ENCODE measurements at regions not wholly inside any gene's neighbourhood (a gene's known extent, or its start where the extent isn't known, plus 50 kb on each side); places are given as distances from the start of the nearest gene placed in this dataset.

GRCh38 chr11:113557926-113558325, 82.7 kb upstream of the DRD2 start:
- no peaks in the 10 kb centered on the region for H3K4me1 ChIP-seq (replicated peaks; ENCODE audit: insufficient read depth)
- no peak overlapping the region for H3K4me3 ChIP-seq
- no peaks in the 10 kb centered on the region for H3K9me3 ChIP-seq (ENCODE audit: insufficient read depth, low read depth)
- BruUV-seq (replicated peaks), result no TSS peak
- H3K9me2 ChIP-seq (ENCODE audit: insufficient read depth), result no peaks in the 10 kb centered on the region
- no peak overlapping the region for H2AFZ ChIP-seq
- no peaks in the 10 kb centered on the region for H3K79me2 ChIP-seq (ENCODE audit: low read depth)
- intact Hi-C loops (cut with micrococcal nuclease; ENCODE audit: unreplicated experiment), result no loop called here
- CTCF ChIA-PET, result no interaction called here
- no peak for DNase-seq
- POLR2A ChIA-PET (ENCODE audit: unreplicated experiment), result no interaction called here
- H3K27me3 ChIP-seq (ENCODE audit: insufficient read depth, low read depth), result peaks cover 53% of the 10 kb centered on the region
- no peak overlapping the region for H3K4me2 ChIP-seq
- H4K20me1 ChIP-seq (ENCODE audit: insufficient read depth), result no peaks in the 10 kb centered on the region
- TF ChIP-seq CTCF (conservative IDR thresholded peaks at IDR 0.05) (no peak), EZH2 (IDR thresholded peaks at IDR 0.05; ENCODE audit: low read depth) (no peak)
- no peaks in the 10 kb centered on the region for H3K36me3 ChIP-seq (ENCODE audit: low read depth)
- H3K27ac ChIP-seq, result no peak overlapping the region
- H3F3A ChIP-seq (ENCODE audit: insufficient read depth, low read depth), result no peaks in the 10 kb centered on the region

GRCh38 chr11:113556036-113556435, 80.8 kb upstream of the DRD2 start:
- Histone ChIP-seq H3K4me3 (no peak overlapping the region), H3K9me3 (ENCODE audit: insufficient read depth, low read depth) (no peaks in the 10 kb centered on the region), H2AFZ (no peak overlapping the region), H3K27me3 (ENCODE audit: insufficient read depth, low read depth) (peaks cover 55% of the 10 kb centered on the region), H3K4me1 (replicated peaks; ENCODE audit: insufficient read depth) (no peaks in the 10 kb centered on the region), H3F3A (ENCODE audit: insufficient read depth, low read depth) (no peaks in the 10 kb centered on the region), H4K20me1 (ENCODE audit: insufficient read depth) (no peaks in the 10 kb centered on the region), H3K9me2 (ENCODE audit: insufficient read depth) (no peaks in the 10 kb centered on the region), H3K36me3 (ENCODE audit: low read depth) (no peaks in the 10 kb centered on the region), H3K27ac (no peak overlapping the region), H3K4me2 (no peak overlapping the region), H3K79me2 (ENCODE audit: low read depth) (no peaks in the 10 kb centered on the region)
- intact Hi-C loops (cut with micrococcal nuclease; ENCODE audit: unreplicated experiment), result no loop called here
- no TSS peak for BruUV-seq (replicated peaks)
- CTCF ChIA-PET, result no interaction called here
- POLR2A ChIA-PET (ENCODE audit: unreplicated experiment), result no interaction called here
- no peak for TF ChIP-seq EZH2 (IDR thresholded peaks at IDR 0.05; ENCODE audit: low read depth)
- TF ChIP-seq CTCF (conservative IDR thresholded peaks at IDR 0.05), result no peak
- DNase-seq, result no peak

- CTCF ChIA-PET, result no interaction called here
Measured at GRCh38 chr11:113555071-113555619, 79.9 kb upstream of the DRD2 start.

More at GRCh38 chr11:113555071-113555619, 79.9 kb upstream of the DRD2 start:
- H3K4me1 ChIP-seq (replicated peaks; ENCODE audit: insufficient read depth), result no peaks in the 10 kb centered on the region
- POLR2A ChIA-PET (ENCODE audit: unreplicated experiment), result no interaction called here
- H3K4me3 ChIP-seq, result no peak overlapping the region
- no peaks in the 10 kb centered on the region for H3K79me2 ChIP-seq (ENCODE audit: low read depth)
- H3K36me3 ChIP-seq (ENCODE audit: low read depth), result no peaks in the 10 kb centered on the region
- H3K27me3 ChIP-seq (ENCODE audit: insufficient read depth, low read depth), result peaks cover 49% of the 10 kb centered on the region
- intact Hi-C loops (cut with micrococcal nuclease; ENCODE audit: unreplicated experiment), result no loop called here
- no peak overlapping the region for H2AFZ ChIP-seq
- TF ChIP-seq CTCF (conservative IDR thresholded peaks at IDR 0.05) (no peak), EZH2 (IDR thresholded peaks at IDR 0.05; ENCODE audit: low read depth) (no peak)
- no peaks in the 10 kb centered on the region for H3F3A ChIP-seq (ENCODE audit: insufficient read depth, low read depth)
- DNase-seq, result no peak
- H3K9me3 ChIP-seq (ENCODE audit: insufficient read depth, low read depth), result no peaks in the 10 kb centered on the region
- no peak overlapping the region for H3K4me2 ChIP-seq
- no peaks in the 10 kb centered on the region for H3K9me2 ChIP-seq (ENCODE audit: insufficient read depth)
- H4K20me1 ChIP-seq (ENCODE audit: insufficient read depth), result no peaks in the 10 kb centered on the region
- H3K27ac ChIP-seq, result no peak overlapping the region
- no TSS peak for BruUV-seq (replicated peaks)
